GM18909 (cell line): ENCODE measurements at regions not wholly inside any gene's neighbourhood (a gene's known extent, or its start where the extent isn't known, plus 50 kb on each side); places are given as distances from the start of the nearest gene placed in this dataset.
"Not testable (repeated sequence)": the region's sequence is repeated elsewhere in the genome, so short reads cannot be mapped to it uniquely, and the experiment has no call there.

Experiments used
- ATAC-seq: cut with Tn5 transposase; IDR thresholded peaks from one replicate; pipeline ENCODE4 v1.9.1; 2021; ENCODE audit warnings: mild to moderate bottlenecking; ENCODE audit not compliant: unreplicated experiment, poor library complexity

- ATAC-seq, result no peak
Observed at GRCh38 chr7:68185631-68186456, 1189.2 kb downstream of the TYW1 start.

- no peak for ATAC-seq
Observed at GRCh38 chr7:68187532-68187931, 1190.9 kb downstream of the TYW1 start.

- no peak for ATAC-seq
Observed at GRCh38 chr7:68192941-68193340, 1196.3 kb downstream of the TYW1 start.

- not testable (repeated sequence) for ATAC-seq
Observed at GRCh38 chr7:68195642-68196041, 1199.0 kb downstream of the TYW1 start.

- ATAC-seq, result no peak
Observed at GRCh38 chr7:68200051-68200670, 1203.5 kb downstream of the TYW1 start.

- ATAC-seq, result no peak
Observed at GRCh38 chr7:68203251-68203650, 1206.6 kb downstream of the TYW1 start.

- no peak for ATAC-seq
Observed at GRCh38 chr7:68205826-68206225, 1209.2 kb downstream of the TYW1 start.

- no peak for ATAC-seq
Observed at GRCh38 chr7:68206946-68207485, 1210.4 kb downstream of the TYW1 start.

GRCh38 chr7:68207676-68208075 is 1211.0 kb downstream of the TYW1 start:
- no peak for ATAC-seq

GRCh38 chr7:68209486-68209885 is 1212.9 kb downstream of the TYW1 start:
- no peak for ATAC-seq

- ATAC-seq, result no peak
Observed at GRCh38 chr7:68213838-68214237, 1217.2 kb downstream of the TYW1 start.

- no peak for ATAC-seq
Observed at GRCh38 chr7:68216051-68216450, 1219.4 kb downstream of the TYW1 start.

GRCh38 chr7:68217426-68217825 is 1220.8 kb downstream of the TYW1 start:
- ATAC-seq, result no peak

GRCh38 chr7:68218461-68218860 is 1221.8 kb downstream of the TYW1 start:
- no peak for ATAC-seq

GRCh38 chr7:68222311-68222710 is 1225.7 kb downstream of the TYW1 start:
- no peak for ATAC-seq

GRCh38 chr7:68224041-68224741 is 1227.6 kb downstream of the TYW1 start:
- ATAC-seq, result no peak

GRCh38 chr7:68231011-68231410 is 1234.4 kb downstream of the TYW1 start:
- not testable (repeated sequence) for ATAC-seq

GRCh38 chr7:68235937-68236336 is 1239.3 kb downstream of the TYW1 start:
- no peak for ATAC-seq

- no peak for ATAC-seq
Observed at GRCh38 chr7:68238204-68238805, 1241.7 kb downstream of the TYW1 start.

GRCh38 chr7:68243128-68243527 is 1246.5 kb downstream of the TYW1 start:
- no peak for ATAC-seq

- no peak for ATAC-seq
Observed at GRCh38 chr7:68244389-68244788, 1247.8 kb downstream of the TYW1 start.
